Endothelial cell of hepatic sinusoid (primary cell): ENCODE measurements at regions not wholly inside any gene's neighbourhood (a gene's known extent, or its start where the extent isn't known, plus 50 kb on each side); places are given as distances from the start of the nearest gene placed in this dataset.
"Not testable (repeated sequence)": the region's sequence is repeated elsewhere in the genome, so short reads cannot be mapped to it uniquely, and the experiment has no call there.

Source experiments
- in situ Hi-C: cut with HindIII; loops from 2 replicates; pipeline ENCODE4 v1.10.0; 2017; ENCODE audit warnings: low sequenced_read_pairs

- in situ Hi-C loops = no loop called here
Measured at GRCh38 chr2:81395746-81396145, 1091.2 kb upstream of the LRRTM1 start.

GRCh38 chr2:81389203-81389602, 1084.7 kb upstream of the LRRTM1 start:
- in situ Hi-C loops = no loop called here

GRCh38 chr2:81363800-81364199, 1059.2 kb upstream of the LRRTM1 start:
- in situ Hi-C loops = no loop called here

- in situ Hi-C loops = not testable (repeated sequence)
Measured at GRCh38 chr2:81362468-81362867, 1057.9 kb upstream of the LRRTM1 start.

GRCh38 chr2:81355436-81355835, 1050.9 kb upstream of the LRRTM1 start:
- in situ Hi-C loops = no loop called here

- in situ Hi-C loops = no loop called here
Measured at GRCh38 chr2:81334046-81334445, 1029.5 kb upstream of the LRRTM1 start.

GRCh38 chr2:81328968-81329367, 1024.4 kb upstream of the LRRTM1 start:
- in situ Hi-C loops = no loop called here

GRCh38 chr2:81327911-81328310, 1023.4 kb upstream of the LRRTM1 start:
- in situ Hi-C loops = no loop called here

GRCh38 chr2:81324046-81324445, 1019.5 kb upstream of the LRRTM1 start:
- in situ Hi-C loops = no loop called here

GRCh38 chr2:81304154-81304830, 999.7 kb upstream of the LRRTM1 start:
- in situ Hi-C loops = no loop called here

- in situ Hi-C loops = no loop called here
Measured at GRCh38 chr2:81303321-81303720, 998.8 kb upstream of the LRRTM1 start.

GRCh38 chr2:81299841-81300240, 995.3 kb upstream of the LRRTM1 start:
- in situ Hi-C loops = no loop called here

GRCh38 chr2:81290846-81291245, 986.3 kb upstream of the LRRTM1 start:
- in situ Hi-C loops = no loop called here

- in situ Hi-C loops = no loop called here
Measured at GRCh38 chr2:81283081-81283480, 978.5 kb upstream of the LRRTM1 start.

- in situ Hi-C loops = no loop called here
Measured at GRCh38 chr2:81282151-81282769, 977.7 kb upstream of the LRRTM1 start.

GRCh38 chr2:81276595-81276994, 972.0 kb upstream of the LRRTM1 start:
- in situ Hi-C loops = no loop called here

- in situ Hi-C loops = no loop called here
Measured at GRCh38 chr2:81266106-81266505, 961.6 kb upstream of the LRRTM1 start.

- in situ Hi-C loops = no loop called here
Measured at GRCh38 chr2:81263989-81264388, 959.4 kb upstream of the LRRTM1 start.

GRCh38 chr2:81260320-81260719, 955.8 kb upstream of the LRRTM1 start:
- in situ Hi-C loops = no loop called here

- in situ Hi-C loops = no loop called here
Measured at GRCh38 chr2:81250270-81250669, 945.7 kb upstream of the LRRTM1 start.

- in situ Hi-C loops = no loop called here
Measured at GRCh38 chr2:81249152-81249551, 944.6 kb upstream of the LRRTM1 start.

- in situ Hi-C loops = no loop called here
Measured at GRCh38 chr2:81247648-81248047, 943.1 kb upstream of the LRRTM1 start.

GRCh38 chr2:81242501-81242900, 937.9 kb upstream of the LRRTM1 start:
- in situ Hi-C loops = no loop called here
